ENCODE measurements at regions not wholly inside any gene's neighbourhood (a gene's known extent, or its start where the extent isn't known, plus 50 kb on each side); places are given as distances from the start of the nearest gene placed in this dataset.

GRCh38 chr3:28746990-28747389 lies 398.4 kb upstream of the AZI2 start:
- H3K4ac ChIP-seq (ENCODE audit: low read depth, low read length), result no peak overlapping the region
- no peak for DNase-seq
- H3K23ac ChIP-seq (ENCODE audit: low read length), result no peak overlapping the region
- no peak overlapping the region for H2BK5ac ChIP-seq (ENCODE audit: low read length)
- H3K4me1 ChIP-seq (ENCODE audit: control insufficient read depth, low read depth, low read length), result no peaks in the 10 kb centered on the region
- H3K79me1 ChIP-seq (ENCODE audit: low read length), result no peaks in the 10 kb centered on the region
- no peak overlapping the region for H2AK5ac ChIP-seq (ENCODE audit: low read length)
- WGBS (ENCODE audit: extremely low coverage, insufficient coverage, low lambda C conversion rate), result no CpG with 5 or more reads among the region's 2 CpGs
- no peak overlapping the region for H3K4me2 ChIP-seq (ENCODE audit: low read length)
- no peak overlapping the region for H3K27ac ChIP-seq (ENCODE audit: low read depth, low read length)
- no peak overlapping the region for H2BK120ac ChIP-seq (ENCODE audit: low read depth, low read length)
- no peak overlapping the region for H3K9ac ChIP-seq (ENCODE audit: low read length)
- H3K79me2 ChIP-seq (ENCODE audit: control insufficient read depth, insufficient read depth, low read length), result no peaks in the 10 kb centered on the region
- H3K36me3 ChIP-seq (ENCODE audit: control insufficient read depth, insufficient read depth, low read length), result no peaks in the 10 kb centered on the region
- H3K18ac ChIP-seq (ENCODE audit: low read length), result no peak overlapping the region
- no peak overlapping the region for H3K4me3 ChIP-seq (ENCODE audit: low read length)
- no peak overlapping the region for H4K8ac ChIP-seq (ENCODE audit: low read depth, low read length)
- no peak overlapping the region for H3K56ac ChIP-seq (ENCODE audit: low read length)
- H2BK15ac ChIP-seq (replicated peaks; ENCODE audit: low read depth), result no peak overlapping the region
- no peaks in the 10 kb centered on the region for H3K27me3 ChIP-seq (ENCODE audit: insufficient read depth, low read length, poor library complexity)
- H4K5ac ChIP-seq (ENCODE audit: low read length), result no peak overlapping the region

- no peak overlapping the region for H3K4me2 ChIP-seq (ENCODE audit: low read length)
- H3K4me1 ChIP-seq (ENCODE audit: control insufficient read depth, low read depth, low read length), result no peaks in the 10 kb centered on the region
- no peak overlapping the region for H2BK15ac ChIP-seq (replicated peaks; ENCODE audit: low read depth)
- no peaks in the 10 kb centered on the region for H3K79me1 ChIP-seq (ENCODE audit: low read length)
- no peak overlapping the region for H3K18ac ChIP-seq (ENCODE audit: low read length)
- H4K5ac ChIP-seq (ENCODE audit: low read length), result no peak overlapping the region
- H3K23ac ChIP-seq (ENCODE audit: low read length), result no peak overlapping the region
- H3K27me3 ChIP-seq (ENCODE audit: insufficient read depth, low read length, poor library complexity), result no peaks in the 10 kb centered on the region
- no peaks in the 10 kb centered on the region for H3K36me3 ChIP-seq (ENCODE audit: control insufficient read depth, insufficient read depth, low read length)
- H2AK5ac ChIP-seq (ENCODE audit: low read length), result no peak overlapping the region
- H3K27ac ChIP-seq (ENCODE audit: low read depth, low read length), result no peak overlapping the region
- H3K79me2 ChIP-seq (ENCODE audit: control insufficient read depth, insufficient read depth, low read length), result no peaks in the 10 kb centered on the region
- no peak overlapping the region for H3K9ac ChIP-seq (ENCODE audit: low read length)
- H3K4ac ChIP-seq (ENCODE audit: low read depth, low read length), result no peak overlapping the region
- no CpG with 5 or more reads among the region's 2 CpGs for WGBS (ENCODE audit: extremely low coverage, insufficient coverage, low lambda C conversion rate)
- no peak overlapping the region for H2BK120ac ChIP-seq (ENCODE audit: low read depth, low read length)
- no peak overlapping the region for H4K8ac ChIP-seq (ENCODE audit: low read depth, low read length)
- no peak overlapping the region for H3K56ac ChIP-seq (ENCODE audit: low read length)
- no peak overlapping the region for H2BK5ac ChIP-seq (ENCODE audit: low read length)
- DNase-seq, result no peak
- no peak overlapping the region for H3K4me3 ChIP-seq (ENCODE audit: low read length)
Observed at GRCh38 chr3:28751864-28752263, 403.2 kb upstream of the AZI2 start.

- Histone ChIP-seq H3K27ac (ENCODE audit: low read depth, low read length) (no peak overlapping the region), H3K4me2 (ENCODE audit: low read length) (no peak overlapping the region), H3K79me1 (ENCODE audit: low read length) (no peaks in the 10 kb centered on the region), H3K4me1 (ENCODE audit: control insufficient read depth, low read depth, low read length) (no peaks in the 10 kb centered on the region), H3K18ac (ENCODE audit: low read length) (no peak overlapping the region), H3K4ac (ENCODE audit: low read depth, low read length) (no peak overlapping the region), H4K8ac (ENCODE audit: low read depth, low read length) (no peak overlapping the region), H4K5ac (ENCODE audit: low read length) (no peak overlapping the region), H3K4me3 (ENCODE audit: low read length) (no peak overlapping the region), H3K23ac (ENCODE audit: low read length) (no peak overlapping the region), H2BK15ac (replicated peaks; ENCODE audit: low read depth) (no peak overlapping the region), H3K27me3 (ENCODE audit: insufficient read depth, low read length, poor library complexity) (no peaks in the 10 kb centered on the region), H2BK5ac (ENCODE audit: low read length) (no peak overlapping the region), H3K56ac (ENCODE audit: low read length) (no peak overlapping the region), H3K9ac (ENCODE audit: low read length) (no peak overlapping the region), H2BK120ac (ENCODE audit: low read depth, low read length) (no peak overlapping the region), H3K79me2 (ENCODE audit: control insufficient read depth, insufficient read depth, low read length) (no peaks in the 10 kb centered on the region), H2AK5ac (ENCODE audit: low read length) (no peak overlapping the region), H3K36me3 (ENCODE audit: control insufficient read depth, insufficient read depth, low read length) (no peaks in the 10 kb centered on the region)
- no peak for DNase-seq
- WGBS (ENCODE audit: extremely low coverage, insufficient coverage, low lambda C conversion rate), result no CpG with 5 or more reads among the region's 1 CpG
Observed at GRCh38 chr3:28752290-28752689, 403.7 kb upstream of the AZI2 start.

GRCh38 chr3:28756056-28756455 lies 407.4 kb upstream of the AZI2 start:
- Histone ChIP-seq H2AK5ac (ENCODE audit: low read length) (no peak overlapping the region), H2BK120ac (ENCODE audit: low read depth, low read length) (no peak overlapping the region), H3K4me1 (ENCODE audit: control insufficient read depth, low read depth, low read length) (no peaks in the 10 kb centered on the region), H2BK5ac (ENCODE audit: low read length) (no peak overlapping the region), H4K8ac (ENCODE audit: low read depth, low read length) (no peak overlapping the region), H3K4me3 (ENCODE audit: low read length) (no peak overlapping the region), H3K4ac (ENCODE audit: low read depth, low read length) (no peak overlapping the region), H3K56ac (ENCODE audit: low read length) (no peak overlapping the region), H3K79me2 (ENCODE audit: control insufficient read depth, insufficient read depth, low read length) (no peaks in the 10 kb centered on the region), H3K9ac (ENCODE audit: low read length) (no peak overlapping the region), H3K27me3 (ENCODE audit: insufficient read depth, low read length, poor library complexity) (no peaks in the 10 kb centered on the region), H3K18ac (ENCODE audit: low read length) (no peak overlapping the region), H3K23ac (ENCODE audit: low read length) (no peak overlapping the region), H3K27ac (ENCODE audit: low read depth, low read length) (no peak overlapping the region), H3K36me3 (ENCODE audit: control insufficient read depth, insufficient read depth, low read length) (no peaks in the 10 kb centered on the region), H2BK15ac (replicated peaks; ENCODE audit: low read depth) (no peak overlapping the region), H3K79me1 (ENCODE audit: low read length) (no peaks in the 10 kb centered on the region), H4K5ac (ENCODE audit: low read length) (no peak overlapping the region), H3K4me2 (ENCODE audit: low read length) (no peak overlapping the region)
- no CpG with 5 or more reads among the region's 1 CpG for WGBS (ENCODE audit: extremely low coverage, insufficient coverage, low lambda C conversion rate)
- DNase-seq, result no peak

- Histone ChIP-seq H3K9ac (ENCODE audit: low read length) (no peak overlapping the region), H2BK120ac (ENCODE audit: low read depth, low read length) (no peak overlapping the region)
Observed at GRCh38 chr3:28758115-28758514, 409.5 kb upstream of the AZI2 start.

GRCh38 chr3:28761375-28761774 lies 412.8 kb upstream of the AZI2 start:
- no peak overlapping the region for H2BK5ac ChIP-seq (ENCODE audit: low read length)
- no peaks in the 10 kb centered on the region for H3K27me3 ChIP-seq (ENCODE audit: insufficient read depth, low read length, poor library complexity)
- H3K27ac ChIP-seq (ENCODE audit: low read depth, low read length), result no peak overlapping the region
- H3K18ac ChIP-seq (ENCODE audit: low read length), result no peak overlapping the region
- H3K4me2 ChIP-seq (ENCODE audit: low read length), result no peak overlapping the region
- no peak overlapping the region for H2AK5ac ChIP-seq (ENCODE audit: low read length)
- DNase-seq, result no peak
- H3K4me3 ChIP-seq (ENCODE audit: low read length), result no peak overlapping the region
- H3K4ac ChIP-seq (ENCODE audit: low read depth, low read length), result no peak overlapping the region
- H3K79me1 ChIP-seq (ENCODE audit: low read length), result no peaks in the 10 kb centered on the region
- H2BK120ac ChIP-seq (ENCODE audit: low read depth, low read length), result no peak overlapping the region
- no peak overlapping the region for H2BK15ac ChIP-seq (replicated peaks; ENCODE audit: low read depth)
- no peak overlapping the region for H3K9ac ChIP-seq (ENCODE audit: low read length)
- no peak overlapping the region for H3K23ac ChIP-seq (ENCODE audit: low read length)
- H3K56ac ChIP-seq (ENCODE audit: low read length), result no peak overlapping the region
- no peak overlapping the region for H4K5ac ChIP-seq (ENCODE audit: low read length)
- WGBS (ENCODE audit: extremely low coverage, insufficient coverage, low lambda C conversion rate), result no CpG with 5 or more reads among the region's 1 CpG
- H3K79me2 ChIP-seq (ENCODE audit: control insufficient read depth, insufficient read depth, low read length), result no peaks in the 10 kb centered on the region
- no peaks in the 10 kb centered on the region for H3K36me3 ChIP-seq (ENCODE audit: control insufficient read depth, insufficient read depth, low read length)
- no peak overlapping the region for H4K8ac ChIP-seq (ENCODE audit: low read depth, low read length)
- no peaks in the 10 kb centered on the region for H3K4me1 ChIP-seq (ENCODE audit: control insufficient read depth, low read depth, low read length)

More at GRCh38 chr3:28758115-28758514, 409.5 kb upstream of the AZI2 start:
- no peak overlapping the region for H3K4ac ChIP-seq (ENCODE audit: low read depth, low read length)
- no peaks in the 10 kb centered on the region for H3K4me1 ChIP-seq (ENCODE audit: control insufficient read depth, low read depth, low read length)
- no peak for DNase-seq
- H3K27me3 ChIP-seq (ENCODE audit: insufficient read depth, low read length, poor library complexity), result no peaks in the 10 kb centered on the region
- H3K79me1 ChIP-seq (ENCODE audit: low read length), result no peaks in the 10 kb centered on the region
- no peak overlapping the region for H3K18ac ChIP-seq (ENCODE audit: low read length)
- no peak overlapping the region for H2AK5ac ChIP-seq (ENCODE audit: low read length)
- H3K4me3 ChIP-seq (ENCODE audit: low read length), result no peak overlapping the region
- no peak overlapping the region for H3K56ac ChIP-seq (ENCODE audit: low read length)
- H4K5ac ChIP-seq (ENCODE audit: low read length), result no peak overlapping the region
- no peaks in the 10 kb centered on the region for H3K79me2 ChIP-seq (ENCODE audit: control insufficient read depth, insufficient read depth, low read length)
- H4K8ac ChIP-seq (ENCODE audit: low read depth, low read length), result no peak overlapping the region
- no peak overlapping the region for H2BK15ac ChIP-seq (replicated peaks; ENCODE audit: low read depth)
- no peaks in the 10 kb centered on the region for H3K36me3 ChIP-seq (ENCODE audit: control insufficient read depth, insufficient read depth, low read length)
- H2BK5ac ChIP-seq (ENCODE audit: low read length), result no peak overlapping the region
- H3K23ac ChIP-seq (ENCODE audit: low read length), result no peak overlapping the region
- H3K27ac ChIP-seq (ENCODE audit: low read depth, low read length), result no peak overlapping the region
- H3K4me2 ChIP-seq (ENCODE audit: low read length), result no peak overlapping the region

Data from mesendoderm (in vitro differentiated cells).